DMS79 (cell line): ENCODE measurements at regions not wholly inside any gene's neighbourhood (a gene's known extent, or its start where the extent isn't known, plus 50 kb on each side); places are given as distances from the start of the nearest gene placed in this dataset.

Source experiments
- DNase-seq: peaks from one replicate; lab custom pipeline; 2025; lab: John Stamatoyannopoulos, UW

DNA sequence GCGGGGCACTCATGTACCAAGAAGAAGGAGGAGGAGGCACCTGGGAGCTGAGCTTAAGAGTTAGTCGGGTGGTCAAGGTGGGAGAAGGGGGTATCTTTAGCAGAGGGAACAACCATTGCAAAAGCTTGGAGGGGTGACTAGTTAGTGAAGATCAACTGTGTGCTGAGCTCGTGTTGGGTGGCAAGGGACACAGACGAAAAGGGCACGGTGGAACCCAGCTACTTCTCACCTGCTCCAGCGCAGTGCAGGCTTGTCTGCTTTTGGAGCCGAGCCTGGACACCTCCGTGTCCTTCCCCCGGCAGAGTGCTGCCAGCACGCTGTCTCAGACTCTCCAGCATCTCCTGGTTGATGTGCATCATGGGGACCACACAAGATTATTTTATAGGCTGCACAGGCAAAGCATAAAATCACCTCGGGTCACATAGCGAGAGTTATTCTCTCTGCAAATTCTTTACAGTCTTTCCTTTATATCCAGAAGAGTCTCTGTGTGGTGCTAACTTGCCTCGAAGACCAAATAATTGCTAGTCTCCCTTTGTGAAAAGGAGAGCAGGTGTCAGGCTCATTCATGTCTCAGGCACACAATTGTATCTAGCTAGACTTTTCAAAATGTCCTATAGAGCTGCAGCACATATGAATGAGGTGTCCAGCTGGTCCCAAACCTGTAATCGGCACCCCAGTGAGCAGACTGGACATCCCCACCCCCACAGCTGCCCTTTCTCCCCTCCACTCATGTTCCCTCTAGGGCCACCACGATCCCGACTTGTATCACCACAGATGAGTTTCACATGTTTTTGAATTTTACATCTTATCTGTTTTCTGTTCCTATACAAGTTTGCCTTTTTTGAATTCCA lies 123.4 kb downstream of the CEBPB start:
- DNase-seq: no peak

- no peak for DNase-seq
These were observed 124.2 kb downstream of the CEBPB start for GRCh38 chr20:50314678-50315335.

GRCh38 chr20:50315586-50316551 lies 125.2 kb downstream of the CEBPB start:
- no peak for DNase-seq

GRCh38 chr20:50317116-50317515 lies 126.5 kb downstream of the CEBPB start:
- DNase-seq: no peak

GRCh38 chr20:50317609-50318008 lies 127.0 kb downstream of the CEBPB start:
- DNase-seq: peak; percentile 63

DNA sequence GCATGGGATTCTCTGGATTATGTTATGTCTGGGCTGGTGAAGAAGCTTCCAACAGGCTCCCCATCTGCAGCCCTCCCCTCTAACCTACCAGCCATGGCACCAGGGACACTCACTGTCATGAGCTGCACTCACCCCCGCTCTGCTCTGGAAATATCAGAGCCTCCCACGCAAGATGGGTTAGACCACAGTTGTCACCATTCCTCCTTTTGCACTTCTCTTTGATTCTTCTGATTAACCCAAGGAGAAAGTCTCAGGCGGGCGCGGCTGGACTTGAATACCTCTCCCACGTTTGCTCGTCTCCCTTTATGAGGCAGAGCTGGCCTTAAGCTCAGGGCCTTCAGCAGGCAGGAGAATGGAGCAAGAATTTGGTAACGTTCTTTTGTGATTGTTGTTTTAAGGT lies 128.1 kb downstream of the CEBPB start:
- DNase-seq: no peak

- DNase-seq: no peak
These were observed 129.6 kb downstream of the CEBPB start for GRCh38 chr20:50320005-50320900.

DNA sequence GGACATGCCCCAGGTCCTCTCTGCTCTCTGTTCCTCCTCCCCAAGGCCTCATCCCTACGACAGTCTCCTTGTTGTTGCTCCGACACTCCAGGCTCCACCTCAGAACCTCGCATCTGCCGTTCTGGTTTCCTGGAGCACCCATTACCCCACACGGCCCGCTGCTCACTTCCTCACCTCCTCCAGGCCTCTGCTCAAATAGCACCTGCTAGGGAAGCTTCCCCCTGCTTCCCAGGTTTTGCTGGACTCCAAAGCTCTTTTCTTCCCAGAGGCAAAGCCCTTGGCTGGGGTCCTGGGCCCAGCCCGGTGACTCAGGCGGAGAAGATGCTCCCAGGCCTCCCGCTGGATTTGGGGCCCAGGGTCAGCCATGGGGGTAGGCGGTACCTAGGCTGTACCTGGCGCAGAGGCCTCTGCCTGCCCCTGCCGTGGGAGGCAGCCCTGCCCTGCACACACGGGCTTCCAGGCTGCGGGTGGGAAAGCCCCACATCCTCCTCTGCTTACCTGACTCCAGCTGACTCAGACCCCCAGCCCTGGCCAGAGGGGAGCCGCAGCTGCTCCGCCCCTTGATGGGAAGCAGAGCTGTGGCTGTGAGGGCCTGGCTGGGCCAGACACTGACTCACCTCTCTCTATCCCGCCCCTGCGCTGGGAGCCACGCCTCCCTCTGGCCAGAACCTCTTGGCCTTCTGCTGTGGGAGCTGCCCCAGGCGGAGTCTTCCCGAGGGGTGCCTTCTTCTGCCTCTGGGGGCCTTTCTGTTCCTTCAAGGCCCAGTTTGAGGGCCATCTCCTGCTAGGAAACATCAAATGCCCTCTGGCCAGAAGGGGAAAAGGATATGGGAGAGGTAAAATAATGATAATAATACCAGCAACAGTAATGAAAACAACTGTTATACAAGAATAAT lies 130.5 kb downstream of the CEBPB start:
- DNase-seq: no peak

DNA sequence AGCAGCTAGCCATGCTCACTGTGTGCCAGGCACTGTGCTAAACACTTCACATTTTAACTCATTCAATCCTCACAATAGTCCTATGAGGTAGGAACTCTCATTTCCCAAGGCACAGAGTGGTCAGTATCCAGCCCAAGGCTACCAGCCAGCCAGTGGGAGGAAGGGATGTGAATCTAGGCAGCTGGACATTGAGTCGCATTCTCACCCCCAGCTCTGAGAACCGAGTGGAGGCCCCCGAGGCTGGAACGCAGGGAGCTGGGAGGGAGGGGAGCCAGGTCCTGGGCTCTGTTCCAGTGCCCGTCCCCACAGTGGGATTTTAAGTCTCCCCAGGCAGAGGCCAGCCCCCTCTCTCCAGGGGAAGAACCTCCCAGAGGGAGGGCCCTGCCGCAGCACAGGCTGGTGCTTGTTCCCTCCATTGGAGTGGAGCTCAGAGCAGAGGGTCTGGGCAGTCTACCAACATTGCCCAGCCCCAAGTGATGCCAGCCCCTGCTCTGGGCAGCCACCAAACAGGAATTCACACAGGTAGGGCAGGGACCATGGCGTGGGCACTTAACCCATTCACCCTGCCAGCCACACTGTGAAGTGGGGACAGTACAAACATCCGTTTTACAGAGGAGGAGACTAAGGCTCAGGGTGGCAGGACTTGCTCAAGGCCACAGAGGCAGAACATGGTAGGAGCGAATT lies 131.3 kb downstream of the CEBPB start:
- DNase-seq: no peak

- no peak for DNase-seq
These were observed 132.1 kb downstream of the CEBPB start for GRCh38 chr20:50322703-50323131.

GRCh38 chr20:50323209-50323608 lies 132.6 kb downstream of the CEBPB start:
- no peak for DNase-seq

GRCh38 chr20:50323777-50324775 lies 133.4 kb downstream of the CEBPB start:
- no peak for DNase-seq

DNA sequence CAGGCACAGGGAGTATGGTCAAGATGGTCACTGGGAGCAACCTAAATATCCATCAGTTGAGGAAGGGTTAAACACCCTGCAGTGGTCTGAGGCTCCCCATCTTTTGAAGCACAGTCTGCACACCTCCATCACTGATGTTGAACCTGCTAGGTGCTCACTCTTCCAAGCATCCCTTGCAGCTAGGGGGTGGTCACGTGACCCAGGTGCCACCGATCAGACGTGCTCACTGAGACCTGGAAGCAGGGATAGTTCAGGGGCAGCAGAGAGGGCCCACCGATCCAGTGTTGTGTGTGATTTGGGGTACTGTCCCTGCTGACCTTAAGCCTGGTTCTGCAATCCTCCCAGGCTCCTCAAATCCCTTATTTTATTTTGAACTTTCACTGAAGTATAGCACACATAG lies 134.6 kb downstream of the CEBPB start:
- no peak for DNase-seq

- DNase-seq: no peak
These were observed 135.0 kb downstream of the CEBPB start for GRCh38 chr20:50325651-50326050.

- DNase-seq: no peak
These were observed 137.0 kb downstream of the CEBPB start for GRCh38 chr20:50327666-50328065.

- no peak for DNase-seq
These were observed 137.8 kb downstream of the CEBPB start for GRCh38 chr20:50328222-50328979.
